Mammary epithelial cell (primary cell): ENCODE measurements at regions not wholly inside any gene's neighbourhood (a gene's known extent, or its start where the extent isn't known, plus 50 kb on each side); places are given as distances from the start of the nearest gene placed in this dataset.

Experiments used
- CTCF ChIP-seq, 2 donors: IDR thresholded peaks in 1 of 2; conservative IDR thresholded peaks in 1 of 2; 2 replicates each; pipeline ENCODE4 v1.5.1; 2011 to 2012; ENCODE audit warnings: inconsistent platforms in 2 of 2, low read length in 2 of 2, mild to moderate bottlenecking in 2 of 2, control low read depth in 1 of 2, low read depth in 1 of 2; ENCODE audit not compliant: insufficient read depth in 1 of 2; ENCODE audit errors: extremely low read depth in 1 of 2
- EZH2 ChIP-seq: IDR thresholded peaks from 2 replicates; pipeline ENCODE4 v1.6.1; 2012; ENCODE audit warnings: low read length, inconsistent platforms, borderline replicate concordance

- TF ChIP-seq CTCF (conservative IDR thresholded peaks at IDR 0.05 in 1 of 2, IDR thresholded peaks at IDR 0.05 in 1 of 2; ENCODE audit: extremely low read depth in 1 of 2, insufficient read depth in 1 of 2, low read depth in 1 of 2, low read length in 2 of 2) (no peak), EZH2 (no peak)
These were observed 54.0 kb upstream of the TPM4 start for GRCh38 chr19:16022251-16022650.
